HG02884 (cell line): ENCODE measurements at regions not wholly inside any gene's neighbourhood (a gene's known extent, or its start where the extent isn't known, plus 50 kb on each side); places are given as distances from the start of the nearest gene placed in this dataset.

Experiments used
- ATAC-seq: cut with Tn5 transposase; IDR thresholded peaks from one replicate; pipeline ENCODE4 v1.9.1; 2021; ENCODE audit warnings: mild to moderate bottlenecking, moderate library complexity; ENCODE audit not compliant: unreplicated experiment

DNA sequence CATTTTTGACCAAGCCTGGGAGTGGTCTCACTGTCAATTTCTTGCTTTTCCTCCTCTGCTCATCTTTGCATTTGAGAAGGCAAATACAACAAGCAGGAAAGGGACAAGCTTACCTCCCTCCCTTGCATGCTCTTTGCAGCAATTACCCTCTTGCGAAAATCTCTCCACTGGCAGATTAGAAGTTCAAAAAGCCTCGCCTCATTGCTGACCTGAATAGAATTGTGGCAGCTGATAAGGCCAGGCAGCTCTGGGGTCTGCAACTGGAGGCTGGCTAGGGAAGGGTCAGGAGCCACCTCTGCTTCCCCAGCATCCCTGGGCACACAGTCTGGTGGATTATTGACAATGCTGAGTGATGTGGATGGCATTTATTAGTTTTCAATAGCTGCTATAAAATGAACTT, 362.3 kb upstream of the KIF2A start:
- ATAC-seq = no peak

DNA sequence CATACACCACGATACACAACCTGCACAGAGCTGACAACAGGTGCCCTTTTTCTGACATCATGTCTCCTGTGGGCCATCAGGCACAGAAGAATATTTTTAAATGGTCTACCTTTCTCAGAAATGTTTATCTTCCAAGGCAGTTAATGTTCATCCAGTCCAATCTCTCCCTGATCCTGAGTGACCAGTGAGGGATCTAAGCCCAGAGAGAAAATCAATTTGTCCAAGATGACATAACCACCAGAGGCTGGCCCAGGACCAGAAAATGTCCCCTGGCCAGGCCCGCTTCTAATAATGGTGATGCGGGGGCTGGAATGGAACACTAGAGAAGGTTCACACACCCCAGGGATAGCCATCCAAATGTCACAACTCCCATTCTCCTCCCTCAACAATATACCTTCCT, 357.9 kb upstream of the KIF2A start:
- no peak for ATAC-seq

DNA sequence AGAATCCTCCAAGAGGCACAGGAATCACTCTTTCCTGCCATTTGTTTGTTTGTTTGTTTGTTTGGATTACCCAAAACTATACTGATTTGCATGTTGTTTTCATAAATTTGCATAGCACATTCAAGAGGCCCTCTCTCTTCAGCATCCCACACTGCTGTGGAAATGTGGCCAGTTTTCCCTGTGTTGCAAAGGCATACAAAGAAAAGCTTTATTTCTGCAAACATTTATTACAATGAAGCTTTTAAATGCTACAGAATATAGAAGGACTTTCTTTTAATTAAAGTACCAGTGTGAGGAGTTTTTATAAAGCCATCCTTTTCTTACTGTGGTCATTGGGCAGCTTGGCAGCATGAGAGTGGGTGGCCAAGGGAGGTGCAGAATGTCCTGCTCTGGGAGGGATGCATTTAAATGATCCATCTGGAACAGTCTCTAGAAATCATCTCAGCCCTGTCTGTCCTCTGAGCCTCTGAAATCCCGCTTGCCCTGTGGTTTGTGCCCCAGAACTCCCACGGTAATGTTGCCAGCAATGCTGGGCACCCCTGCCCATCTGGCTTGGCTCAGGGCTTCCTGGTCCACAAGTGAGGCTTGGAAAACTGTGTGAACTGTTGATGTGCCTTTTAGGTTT, 356.8 kb upstream of the KIF2A start:
- no peak for ATAC-seq

- no peak for ATAC-seq
Measured at GRCh38 chr5:61949679-61950435, 356.1 kb upstream of the KIF2A start.

- ATAC-seq = no peak
Measured at GRCh38 chr5:61951295-61951694, 354.7 kb upstream of the KIF2A start.

DNA sequence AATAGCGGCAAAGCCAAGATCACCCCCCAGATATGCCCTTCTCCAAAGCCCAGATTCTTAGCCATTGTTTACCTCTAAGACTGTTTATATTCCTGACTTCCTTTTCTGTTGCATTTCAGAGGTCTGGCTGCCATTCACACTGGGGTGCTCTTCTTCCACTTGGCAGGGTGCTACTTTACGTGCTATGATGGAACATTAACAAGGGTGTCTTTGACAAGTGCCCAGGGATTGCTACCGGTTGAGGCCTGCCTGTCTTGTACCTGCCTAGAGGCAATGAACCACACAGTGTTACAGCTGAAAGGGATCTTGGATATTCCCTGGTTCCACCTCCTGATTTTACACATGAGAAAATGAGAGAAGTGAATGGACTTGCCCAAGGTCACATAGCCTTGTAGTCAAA, 352.1 kb upstream of the KIF2A start:
- ATAC-seq = no peak

DNA sequence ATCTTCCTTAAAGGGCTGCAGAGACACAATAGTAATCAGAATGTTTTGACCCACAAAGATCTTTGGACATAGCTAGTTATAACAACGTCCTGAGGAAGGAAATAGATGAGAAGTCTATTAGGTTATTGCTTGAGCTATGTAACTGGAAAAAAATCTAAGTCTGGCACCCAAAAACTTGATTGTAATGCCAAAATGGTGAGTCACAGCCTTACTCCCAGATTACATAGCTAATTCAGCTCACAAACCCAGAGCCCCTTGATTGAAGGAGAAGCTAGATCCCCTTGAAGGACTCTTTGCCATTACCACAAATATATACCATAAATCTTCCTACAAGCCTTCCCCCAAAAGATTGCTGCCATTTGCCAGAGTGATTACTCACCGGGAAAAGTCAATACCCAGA, 341.8 kb upstream of the KIF2A start:
- no peak for ATAC-seq

DNA sequence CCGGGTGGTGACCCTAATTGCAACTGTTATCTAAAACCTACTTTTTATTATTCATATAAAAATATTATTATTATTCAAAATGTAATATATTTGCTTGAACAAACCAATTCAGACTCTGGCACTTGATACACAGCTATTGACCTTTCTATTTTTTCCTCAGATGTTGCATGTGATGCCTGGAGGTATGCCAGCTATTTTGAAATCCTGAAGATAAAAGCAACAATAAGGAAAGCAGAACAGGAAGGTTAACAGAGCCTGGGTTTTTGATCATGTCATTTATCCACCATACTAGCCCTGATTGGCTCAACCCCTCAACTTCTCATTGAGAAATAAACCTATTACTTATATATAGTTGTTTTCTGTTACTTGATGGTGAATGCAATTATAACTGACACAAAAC, 340.9 kb upstream of the KIF2A start:
- ATAC-seq = no peak

DNA sequence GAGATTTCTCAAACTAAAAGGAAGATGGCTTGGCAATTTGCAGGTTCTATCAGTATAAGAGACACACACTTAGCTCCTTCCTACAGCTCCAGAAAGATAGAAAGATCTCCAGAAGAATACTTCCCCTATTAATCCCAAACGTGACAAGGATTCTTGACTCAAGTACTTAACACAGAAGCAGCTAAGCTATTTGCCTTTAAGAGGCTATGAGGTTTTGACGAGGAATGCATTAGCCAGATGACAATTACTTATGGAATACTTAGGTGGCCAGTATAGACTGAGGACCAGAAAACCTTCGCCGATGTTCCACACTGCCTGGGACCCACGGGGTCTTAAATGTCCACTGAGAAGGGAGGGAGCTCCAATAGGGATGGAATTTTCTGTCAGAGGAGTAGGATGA, 340.5 kb upstream of the KIF2A start:
- no peak for ATAC-seq

GRCh38 chr5:61966296-61966955, 339.6 kb upstream of the KIF2A start:
- ATAC-seq = no peak

GRCh38 chr5:61966997-61967396, 339.0 kb upstream of the KIF2A start:
- ATAC-seq = no peak

DNA sequence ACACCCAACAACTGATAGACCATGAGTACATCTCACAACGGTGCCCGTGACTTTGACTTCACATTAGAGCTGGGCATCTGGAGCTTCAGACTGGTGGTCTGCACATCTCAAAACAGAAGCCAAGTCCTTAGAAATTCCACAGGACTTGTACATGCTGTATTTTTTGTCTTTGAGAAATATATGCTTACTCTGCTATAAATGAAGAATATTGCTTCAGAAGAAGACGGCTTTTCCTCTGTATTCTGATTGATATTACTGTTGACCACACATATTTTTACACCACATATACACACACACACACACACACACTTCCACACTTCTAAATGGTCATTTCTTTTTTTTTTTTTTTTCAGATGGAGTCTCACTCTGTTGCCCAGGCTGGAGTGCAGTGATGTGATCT, 338.3 kb upstream of the KIF2A start:
- ATAC-seq = no peak

GRCh38 chr5:61969347-61969746, 336.7 kb upstream of the KIF2A start:
- ATAC-seq = no peak

DNA sequence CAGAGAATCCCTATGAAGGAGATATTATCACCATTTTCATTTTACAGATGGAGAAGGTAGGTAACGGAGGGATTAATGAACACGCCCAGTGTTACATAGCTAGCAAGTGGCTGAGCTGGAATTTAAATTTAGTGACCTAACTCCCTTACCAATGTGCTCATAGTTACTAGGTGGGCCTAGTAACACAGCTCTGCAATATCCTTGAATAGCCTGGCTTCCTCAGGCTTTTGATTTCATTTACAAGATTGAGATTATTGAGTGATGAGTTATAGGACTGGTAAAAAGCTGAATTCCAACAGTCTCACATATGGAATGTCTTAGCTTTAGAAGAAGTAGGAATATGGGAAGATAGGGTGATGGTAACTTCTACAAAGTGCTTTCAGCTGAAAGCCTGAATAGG, 336.3 kb upstream of the KIF2A start:
- no peak for ATAC-seq

DNA sequence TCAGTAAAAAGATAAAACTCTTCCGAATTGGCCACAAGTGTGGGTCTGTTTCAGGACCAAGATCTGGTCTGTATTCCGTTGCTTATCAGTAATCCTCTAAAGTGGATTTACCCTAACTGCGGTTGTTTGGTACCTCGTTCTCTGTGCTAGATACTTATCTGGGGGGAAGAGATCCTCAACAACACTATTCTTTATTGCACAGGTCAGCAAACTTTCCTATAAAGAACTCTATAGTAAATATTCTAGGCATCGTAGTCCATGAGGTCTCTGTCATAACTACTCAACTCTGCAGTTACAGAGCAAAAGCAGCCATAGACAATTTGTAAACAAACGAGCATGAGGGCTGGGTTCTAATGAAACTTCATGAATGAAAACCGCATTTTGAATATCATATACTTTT, 335.8 kb upstream of the KIF2A start:
- no peak for ATAC-seq

DNA sequence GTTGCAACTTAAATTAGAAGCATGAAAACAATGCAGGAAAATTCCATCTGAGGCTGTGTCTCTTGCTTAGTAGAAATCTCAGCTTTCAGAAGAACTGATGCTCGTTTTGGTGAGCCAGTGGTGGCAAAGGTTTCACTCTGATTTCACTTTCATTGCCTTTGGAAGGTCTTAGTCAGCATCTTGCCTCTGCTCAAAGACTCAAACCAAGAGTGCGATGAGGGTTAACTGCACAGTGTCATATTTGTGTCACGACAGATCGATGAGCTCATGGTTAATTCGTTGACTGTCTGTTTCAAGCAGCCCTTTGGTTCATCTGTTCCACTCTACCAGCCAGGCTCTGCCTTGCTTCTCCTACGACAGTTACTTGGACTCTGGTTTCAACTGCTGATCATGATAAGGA, 331.3 kb upstream of the KIF2A start:
- ATAC-seq = no peak

GRCh38 chr5:61981886-61982285, 324.1 kb upstream of the KIF2A start:
- ATAC-seq = no peak

GRCh38 chr5:61991430-61991829, 314.6 kb upstream of the KIF2A start:
- ATAC-seq = no peak

DNA sequence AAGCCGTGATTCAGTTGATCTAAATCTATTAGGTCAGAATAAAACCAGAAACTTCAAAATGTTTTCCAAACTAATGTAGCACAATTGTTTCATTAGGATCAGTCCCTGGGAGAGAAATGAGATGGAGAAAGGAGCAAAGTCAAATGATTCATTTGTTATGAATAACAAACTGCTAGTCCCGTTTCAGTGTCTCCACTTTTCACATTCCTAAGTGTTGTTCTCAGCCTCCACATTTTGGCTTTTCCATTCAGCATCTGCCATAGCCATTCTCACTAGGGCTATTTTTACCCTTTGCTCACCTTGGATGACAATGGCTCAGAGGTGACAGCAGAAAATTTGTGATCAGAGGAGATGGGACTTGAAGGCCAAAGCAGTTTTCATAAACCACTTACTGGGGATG, 314.1 kb upstream of the KIF2A start:
- ATAC-seq = no peak

DNA sequence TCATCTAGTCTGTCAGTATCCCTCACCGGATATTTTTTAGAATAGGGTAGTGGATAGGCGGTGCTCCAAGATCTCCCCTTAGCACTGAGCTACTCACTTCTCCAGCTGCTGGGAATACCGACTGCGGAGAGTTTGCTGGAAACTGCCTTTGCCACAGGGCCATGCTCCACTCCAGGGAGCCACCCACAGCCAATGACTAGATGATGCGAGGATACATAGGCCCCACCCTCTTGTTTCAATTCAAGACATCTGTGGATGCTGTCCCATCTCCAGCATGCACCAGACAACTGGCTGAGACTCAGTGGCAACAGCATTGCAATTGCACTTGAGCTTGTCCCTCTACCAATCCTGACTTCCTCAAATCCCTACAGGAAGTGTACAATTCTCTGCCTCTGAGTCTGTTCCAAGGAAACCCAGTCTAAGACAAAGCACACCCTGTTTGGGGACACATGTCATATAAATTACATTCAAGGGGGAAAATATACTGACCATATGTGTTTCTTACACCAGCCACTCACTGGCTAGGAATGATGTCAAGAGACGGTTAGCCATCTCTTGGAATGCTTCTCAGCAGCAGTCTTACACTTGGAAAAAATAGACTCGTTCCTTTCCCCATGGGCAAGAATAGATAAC, 312.6 kb upstream of the KIF2A start:
- no peak for ATAC-seq

DNA sequence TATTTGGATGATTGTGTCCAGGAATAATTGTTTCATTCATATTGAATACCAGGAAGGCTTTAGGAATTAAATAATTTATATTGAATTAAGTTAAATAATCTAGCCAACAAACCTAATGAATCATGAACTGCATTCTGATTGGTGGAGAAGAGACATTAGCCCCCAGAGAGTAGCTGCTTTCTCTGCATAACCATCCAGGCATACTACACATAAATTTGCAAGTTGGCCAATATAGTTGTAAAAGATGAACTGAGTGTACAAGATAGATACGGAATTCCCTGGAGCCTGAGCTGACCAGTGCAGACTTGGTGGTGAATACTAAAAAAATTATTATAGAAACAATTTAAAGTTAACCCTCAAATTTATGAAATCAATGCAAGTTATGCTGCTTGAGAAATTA, 311.8 kb upstream of the KIF2A start:
- ATAC-seq = no peak

DNA sequence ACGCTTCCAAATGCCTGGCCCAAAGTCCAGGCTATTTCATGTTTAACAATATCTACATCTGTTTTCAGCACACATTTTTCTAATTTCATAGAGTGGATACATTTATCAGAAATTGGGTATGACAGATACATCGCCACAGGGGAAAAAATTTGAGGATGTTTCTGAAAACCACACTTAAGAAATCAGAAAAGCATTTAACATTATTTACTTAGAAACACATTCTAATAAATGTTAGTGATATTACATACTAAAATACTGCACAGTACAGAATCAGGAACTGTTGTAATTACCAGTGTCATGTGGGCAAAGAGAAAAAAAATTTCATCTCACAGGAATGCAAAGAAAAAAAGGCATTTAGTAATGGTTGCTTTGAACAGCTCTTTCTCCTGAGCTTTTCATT, 310.5 kb upstream of the KIF2A start:
- no peak for ATAC-seq
